BJ (cell line): ENCODE measurements at regions not wholly inside any gene's neighbourhood (a gene's known extent, or its start where the extent isn't known, plus 50 kb on each side); places are given as distances from the start of the nearest gene placed in this dataset.

Source experiments
- CTCF ChIA-PET: fragments of 350-600 bp; formaldehyde crosslinking; extraction: SDS; loops from one replicate; lab custom pipeline; 2021; ENCODE audit warnings: antibody characterized with exemption, inconsistent platforms; lab: Yijun Ruan, JAX
- POLR2A ChIA-PET: fragments of 300-600 bp; sonication (Branson Sonifier 250); formaldehyde crosslinking; extraction: SDS; loops from one replicate; lab custom pipeline; 2021; ENCODE audit warnings: antibody characterized with exemption; lab: Charles Lee
- DNase-seq: peaks from one replicate; pipeline ENCODE4 v3.0.0-alpha.2; 2011; ENCODE audit warnings: low read depth
- H3K27me3 ChIP-seq: 2 replicates; pipeline ENCODE4 v1.6.0; 2011; ENCODE audit warnings: low read length; ENCODE audit not compliant: control insufficient read depth, insufficient read depth
- H3K36me3 ChIP-seq: 2 replicates; pipeline ENCODE4 v1.5.1; 2011; ENCODE audit warnings: low read length; ENCODE audit not compliant: control insufficient read depth, insufficient read depth
- H3K4me3 ChIP-seq: 2 replicates; pipeline ENCODE4 v1.5.1; 2011; ENCODE audit warnings: low read depth, mild to moderate bottlenecking, control low read depth, low read length
- TF ChIP-seq, protein P1 (sequence below): IDR thresholded peaks from 2 replicates; pipeline ENCODE4 v1.5.1; 2011; ENCODE audit warnings: low read depth, mild to moderate bottlenecking, control low read depth, inconsistent platforms, low read length, moderate library complexity; ENCODE audit not compliant: insufficient read depth

DNA sequence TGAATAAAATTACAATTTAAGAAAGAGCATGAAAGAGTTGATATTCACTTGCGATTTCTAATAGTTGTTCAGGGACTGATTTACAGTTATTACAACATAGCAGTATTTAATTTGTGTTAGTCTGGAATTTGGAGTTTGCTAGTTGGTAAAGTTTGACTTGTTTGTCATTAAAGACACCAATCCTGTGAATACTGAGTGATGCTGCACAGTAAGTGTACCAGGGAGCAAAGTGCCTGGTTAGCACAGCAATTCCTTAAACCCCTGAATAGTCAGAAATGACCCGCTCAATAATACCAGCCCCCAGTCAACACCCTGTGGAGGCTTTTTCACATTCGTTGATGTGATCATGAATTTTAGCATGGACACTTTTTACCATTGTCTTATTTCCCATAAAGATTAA lies 122.2 kb upstream of the GC start:
- no peaks in the 10 kb centered on the region for H3K27me3 ChIP-seq
- no peak for DNase-seq
- H3K4me3 ChIP-seq, result no peak overlapping the region
- H3K36me3 ChIP-seq, result no peaks in the 10 kb centered on the region
- ChIA-PET CTCF (no interaction called here), POLR2A (no interaction called here)
- TF ChIP-seq, protein P1, sequence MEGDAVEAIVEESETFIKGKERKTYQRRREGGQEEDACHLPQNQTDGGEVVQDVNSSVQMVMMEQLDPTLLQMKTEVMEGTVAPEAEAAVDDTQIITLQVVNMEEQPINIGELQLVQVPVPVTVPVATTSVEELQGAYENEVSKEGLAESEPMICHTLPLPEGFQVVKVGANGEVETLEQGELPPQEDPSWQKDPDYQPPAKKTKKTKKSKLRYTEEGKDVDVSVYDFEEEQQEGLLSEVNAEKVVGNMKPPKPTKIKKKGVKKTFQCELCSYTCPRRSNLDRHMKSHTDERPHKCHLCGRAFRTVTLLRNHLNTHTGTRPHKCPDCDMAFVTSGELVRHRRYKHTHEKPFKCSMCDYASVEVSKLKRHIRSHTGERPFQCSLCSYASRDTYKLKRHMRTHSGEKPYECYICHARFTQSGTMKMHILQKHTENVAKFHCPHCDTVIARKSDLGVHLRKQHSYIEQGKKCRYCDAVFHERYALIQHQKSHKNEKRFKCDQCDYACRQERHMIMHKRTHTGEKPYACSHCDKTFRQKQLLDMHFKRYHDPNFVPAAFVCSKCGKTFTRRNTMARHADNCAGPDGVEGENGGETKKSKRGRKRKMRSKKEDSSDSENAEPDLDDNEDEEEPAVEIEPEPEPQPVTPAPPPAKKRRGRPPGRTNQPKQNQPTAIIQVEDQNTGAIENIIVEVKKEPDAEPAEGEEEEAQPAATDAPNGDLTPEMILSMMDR, result no peak

DNA sequence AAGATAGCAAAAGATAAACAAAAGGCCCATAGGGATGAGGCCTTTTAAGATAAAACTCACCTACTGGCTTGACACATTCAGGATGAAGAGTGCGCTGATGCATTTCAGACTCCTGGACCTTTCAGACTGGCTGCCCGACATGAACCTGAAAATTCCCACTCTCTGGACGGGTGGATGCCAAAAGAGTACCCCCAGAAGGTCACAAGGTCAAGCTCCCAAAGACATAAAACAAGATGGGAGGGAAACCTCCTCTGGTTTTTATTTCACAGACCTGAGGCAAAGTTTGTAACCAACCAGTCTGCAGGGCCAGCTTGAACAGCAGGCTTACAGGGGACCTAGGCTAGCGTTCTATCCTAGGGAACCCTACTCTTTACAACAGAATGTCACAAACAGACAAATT lies 123.2 kb upstream of the GC start:
- TF ChIP-seq, protein P1, result no peak
- Histone ChIP-seq H3K36me3 (no peaks in the 10 kb centered on the region), H3K27me3 (no peaks in the 10 kb centered on the region), H3K4me3 (no peak overlapping the region)
- ChIA-PET POLR2A (no interaction called here), CTCF (interaction anchor here (0.9 kb wide), 1 partner anchor 248 kb away, joined by 3 read pairs; no protein-coding TSS in a partner anchor)
- no peak for DNase-seq

DNA sequence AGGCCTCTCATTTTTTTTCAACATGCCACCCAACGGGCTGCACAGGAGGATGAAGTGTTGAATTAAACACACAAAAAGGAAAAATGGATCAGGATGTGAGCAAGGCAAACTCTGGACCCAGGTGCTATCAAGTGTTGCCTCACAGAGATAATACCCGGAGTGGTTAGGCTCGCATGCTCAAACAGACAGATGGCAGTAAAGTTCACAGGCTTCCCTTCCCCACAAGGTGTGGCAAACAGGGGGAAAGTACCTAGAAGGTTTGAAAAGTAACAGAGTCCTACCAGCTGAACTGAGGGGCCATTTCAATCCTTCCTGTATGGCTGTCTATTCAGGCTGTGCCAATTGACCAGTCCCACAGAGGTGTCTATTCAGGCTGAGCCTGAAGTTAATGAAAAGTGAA lies 123.9 kb upstream of the GC start:
- TF ChIP-seq, protein P1, result no peak
- H3K36me3 ChIP-seq, result no peaks in the 10 kb centered on the region
- no peak overlapping the region for H3K4me3 ChIP-seq
- no peak for DNase-seq
- no peaks in the 10 kb centered on the region for H3K27me3 ChIP-seq
- POLR2A ChIA-PET, result no interaction called here
- CTCF ChIA-PET, result interaction anchor here (0.9 kb wide), 1 partner anchor 247 kb away, joined by 3 read pairs; no protein-coding TSS in a partner anchor

DNA sequence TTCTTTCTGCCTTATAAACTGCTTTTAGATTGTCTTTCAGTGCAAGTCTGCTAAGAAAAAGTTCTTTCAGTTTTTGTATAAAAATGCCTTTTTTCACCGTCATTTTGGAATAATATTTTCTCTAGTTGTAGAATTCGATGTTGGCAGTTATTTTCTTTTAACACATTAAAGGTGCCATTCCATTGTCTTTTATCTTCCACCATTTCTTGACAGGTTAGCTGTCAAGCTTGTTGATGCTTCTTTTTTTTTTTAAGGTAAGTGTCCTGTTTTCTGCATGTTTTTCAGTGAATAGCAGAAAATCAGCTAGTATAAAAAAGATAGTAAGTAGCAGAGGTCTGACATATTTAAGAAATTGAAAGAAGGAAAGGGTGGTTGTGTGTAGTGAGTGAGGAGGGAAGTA lies 118.5 kb upstream of the NPFFR2 start:
- ChIA-PET CTCF (no interaction called here), POLR2A (no interaction called here)
- DNase-seq, result no peak
- Histone ChIP-seq H3K4me3 (no peak overlapping the region), H3K36me3 (no peaks in the 10 kb centered on the region), H3K27me3 (no peaks in the 10 kb centered on the region)
- TF ChIP-seq, protein P1, result no peak

DNA sequence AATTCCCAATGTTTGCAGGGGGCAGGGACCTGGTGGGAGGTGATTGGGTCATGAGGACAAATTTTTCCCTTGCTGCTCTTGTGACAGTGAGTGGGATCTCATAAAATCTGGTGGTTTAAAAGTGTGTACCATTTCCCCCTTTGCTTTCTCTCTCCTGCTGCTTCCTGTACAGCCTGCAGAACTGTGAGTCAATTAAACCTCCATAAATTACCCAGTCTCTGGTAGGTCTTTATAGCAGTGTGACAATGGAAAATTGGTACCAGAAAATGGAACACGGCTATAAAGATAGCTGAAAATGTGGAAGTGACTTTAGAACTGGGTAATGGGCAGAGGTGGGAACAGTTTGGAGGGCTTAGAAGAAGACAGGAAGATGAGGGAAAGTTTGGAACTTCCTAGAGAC lies 108.7 kb upstream of the NPFFR2 start:
- Histone ChIP-seq H3K4me3 (no peak overlapping the region), H3K36me3 (no peaks in the 10 kb centered on the region), H3K27me3 (no peaks in the 10 kb centered on the region)
- TF ChIP-seq, protein P1, result no peak
- DNase-seq, result no peak
- POLR2A ChIA-PET, result no interaction called here
- CTCF ChIA-PET, result no interaction called here
